Gastrocnemius medialis (tissue), 4 donors: ENCODE measurements at regions not wholly inside any gene's neighbourhood (a gene's known extent, or its start where the extent isn't known, plus 50 kb on each side); places are given as distances from the start of the nearest gene placed in this dataset.

Experiments used
- POLR2A ChIP-seq, 2 donors: fragments of 450-650 bp; IDR thresholded peaks; one replicate each; pipeline ENCODE4 v1.6.1; 2017; ENCODE audit warnings: antibody characterized with exemption in 2 of 2, mild to moderate bottlenecking in 2 of 2, moderate library complexity in 2 of 2
- TF ChIP-seq, protein P1 (sequence below), 5 experiments: fragments of 450-650 bp in 3 of 5; fragments of 200-600 bp in 2 of 5; sonication (generic) in 2 of 5; IDR thresholded peaks in 4 of 5; conservative IDR thresholded peaks in 1 of 5; 1 replicate in 4 of 5; 2 replicates in 1 of 5; pipeline ENCODE4 v1.5.1; 2016 to 2019; ENCODE audit warnings: antibody characterized with exemption in 5 of 5, mild to moderate bottlenecking in 3 of 5, moderate library complexity in 3 of 5

- TF ChIP-seq, protein P1, sequence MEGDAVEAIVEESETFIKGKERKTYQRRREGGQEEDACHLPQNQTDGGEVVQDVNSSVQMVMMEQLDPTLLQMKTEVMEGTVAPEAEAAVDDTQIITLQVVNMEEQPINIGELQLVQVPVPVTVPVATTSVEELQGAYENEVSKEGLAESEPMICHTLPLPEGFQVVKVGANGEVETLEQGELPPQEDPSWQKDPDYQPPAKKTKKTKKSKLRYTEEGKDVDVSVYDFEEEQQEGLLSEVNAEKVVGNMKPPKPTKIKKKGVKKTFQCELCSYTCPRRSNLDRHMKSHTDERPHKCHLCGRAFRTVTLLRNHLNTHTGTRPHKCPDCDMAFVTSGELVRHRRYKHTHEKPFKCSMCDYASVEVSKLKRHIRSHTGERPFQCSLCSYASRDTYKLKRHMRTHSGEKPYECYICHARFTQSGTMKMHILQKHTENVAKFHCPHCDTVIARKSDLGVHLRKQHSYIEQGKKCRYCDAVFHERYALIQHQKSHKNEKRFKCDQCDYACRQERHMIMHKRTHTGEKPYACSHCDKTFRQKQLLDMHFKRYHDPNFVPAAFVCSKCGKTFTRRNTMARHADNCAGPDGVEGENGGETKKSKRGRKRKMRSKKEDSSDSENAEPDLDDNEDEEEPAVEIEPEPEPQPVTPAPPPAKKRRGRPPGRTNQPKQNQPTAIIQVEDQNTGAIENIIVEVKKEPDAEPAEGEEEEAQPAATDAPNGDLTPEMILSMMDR (IDR thresholded peaks at IDR 0.05 in 4 of 5, conservative IDR thresholded peaks at IDR 0.05 in 1 of 5) = no peak
- no peak for TF ChIP-seq POLR2A (IDR thresholded peaks at IDR 0.05)
These were observed 555.3 kb downstream of the TRAM1L1 start for GRCh38 chr4:116530048-116530447.
